ENCODE measurements at regions not wholly inside any gene's neighbourhood (a gene's known extent, or its start where the extent isn't known, plus 50 kb on each side); places are given as distances from the start of the nearest gene placed in this dataset.
A peak's percentile ranks its signal among the peaks of the same experiment; 100 is the strongest.

GRCh38 chr10:101291331-101292193 lies 62.3 kb upstream of the LBX1 start:
- Histone ChIP-seq H3K27ac (ENCODE audit: low read depth in 1 of 2, low read length in 2 of 2) (no peak overlapping the region), H3K9ac (ENCODE audit: low read depth in 1 of 2, low read length in 2 of 2) (no peak overlapping the region), H3K4me3 (ENCODE audit: low read depth in 1 of 3, low read length in 3 of 3) (peak overlapping the region in 2 of 3 donors; percentile 4 to 57), H3K9me3 (ENCODE audit: control insufficient read depth in 4 of 4, low read length in 3 of 4) (no peaks in the 10 kb centered on the region), H3K27me3 (ENCODE audit: control insufficient read depth in 4 of 4, insufficient read depth in 4 of 4, low read length in 3 of 4) (peaks cover 0 to 4% (median 0%) of the 10 kb centered on the region in 4 donors), H3K36me3 (ENCODE audit: control insufficient read depth in 4 of 4, insufficient read depth in 3 of 4, low read depth in 1 of 4, low read length in 3 of 4) (no peaks in the 10 kb centered on the region), H3K4me1 (ENCODE audit: control insufficient read depth in 4 of 4, insufficient read depth in 4 of 4, low read length in 3 of 4) (peaks cover 7 to 23% (median 13%) of the 10 kb centered on the region in 4 donors)
- TF ChIP-seq YY1 (IDR thresholded peaks at IDR 0.05) (no peak), ATF3 (IDR thresholded peaks at IDR 0.05) (no peak), NR2F2 (IDR thresholded peaks at IDR 0.05) (no peak), CTCF (IDR thresholded peaks at IDR 0.05; ENCODE audit: low read depth, low read length, missing input control) (peak; percentile 40), SP1 (IDR thresholded peaks at IDR 0.05) (no peak), RAD21 (IDR thresholded peaks at IDR 0.05) (peak in 1 of 2 donors; percentile 54)
- DNase-seq (ENCODE audit: low spot score): peak; percentile 62
- 4% methylated on average over 69 of the region's 69 CpGs for whole genome bisulfite sequencing

DNA sequence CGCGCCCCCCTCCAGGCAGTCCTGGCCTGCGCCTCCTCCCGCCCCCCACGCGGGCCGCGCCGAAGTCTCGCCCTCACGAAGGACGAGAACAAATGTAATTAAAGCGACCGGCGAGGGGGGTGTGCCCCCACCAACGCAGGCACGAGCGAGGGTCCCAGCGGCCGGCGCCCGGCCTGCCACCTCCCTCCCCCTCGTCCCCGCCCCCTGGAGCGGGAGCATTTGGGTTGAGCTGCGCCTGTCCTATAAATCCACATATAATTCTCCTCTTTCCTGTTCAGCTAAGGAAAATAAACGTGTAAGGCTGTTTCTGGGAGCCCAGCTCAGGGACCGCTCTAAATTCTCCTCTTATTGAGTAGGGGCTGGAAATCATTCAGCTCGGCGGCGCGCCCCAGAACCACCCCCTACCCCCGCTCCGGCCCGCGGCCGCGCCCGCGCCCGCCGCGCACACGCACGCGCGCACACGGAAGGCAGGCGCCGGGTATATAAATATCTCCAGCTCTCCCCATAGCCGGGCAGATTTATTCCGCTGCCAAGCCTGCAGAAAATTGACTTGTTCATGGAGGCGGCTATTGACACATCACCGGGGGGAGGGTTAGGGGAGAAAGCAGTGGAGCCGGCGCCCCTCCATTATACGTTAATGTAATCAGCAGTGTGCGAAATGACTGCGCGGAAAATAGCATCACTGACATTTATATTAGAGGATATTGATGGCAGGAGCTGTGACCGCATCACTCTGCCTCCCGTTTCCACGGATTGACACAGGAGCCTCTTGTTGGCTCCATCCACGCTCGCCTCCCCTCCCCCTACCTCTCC lies 61.6 kb upstream of the BTRC start:
- no peaks in the 10 kb centered on the region for H3K36me3 ChIP-seq (ENCODE audit: control insufficient read depth in 4 of 4, insufficient read depth in 3 of 4, low read depth in 1 of 4, low read length in 3 of 4)
- H3K27ac ChIP-seq (ENCODE audit: low read depth in 1 of 2, low read length in 2 of 2): no peak overlapping the region
- peaks cover 0 to 4% (median 0%) of the 10 kb centered on the region in 4 donors for H3K27me3 ChIP-seq (ENCODE audit: control insufficient read depth in 4 of 4, insufficient read depth in 4 of 4, low read length in 3 of 4)
- H3K9ac ChIP-seq (ENCODE audit: low read depth in 1 of 2, low read length in 2 of 2): no peak overlapping the region
- H3K4me3 ChIP-seq (ENCODE audit: low read depth in 1 of 3, low read length in 3 of 3): peak overlapping the region in 2 of 3 donors; percentile 2 to 57
- no peak for TF ChIP-seq FOXA2 (IDR thresholded peaks at IDR 0.05)
- TF ChIP-seq, protein P1, sequence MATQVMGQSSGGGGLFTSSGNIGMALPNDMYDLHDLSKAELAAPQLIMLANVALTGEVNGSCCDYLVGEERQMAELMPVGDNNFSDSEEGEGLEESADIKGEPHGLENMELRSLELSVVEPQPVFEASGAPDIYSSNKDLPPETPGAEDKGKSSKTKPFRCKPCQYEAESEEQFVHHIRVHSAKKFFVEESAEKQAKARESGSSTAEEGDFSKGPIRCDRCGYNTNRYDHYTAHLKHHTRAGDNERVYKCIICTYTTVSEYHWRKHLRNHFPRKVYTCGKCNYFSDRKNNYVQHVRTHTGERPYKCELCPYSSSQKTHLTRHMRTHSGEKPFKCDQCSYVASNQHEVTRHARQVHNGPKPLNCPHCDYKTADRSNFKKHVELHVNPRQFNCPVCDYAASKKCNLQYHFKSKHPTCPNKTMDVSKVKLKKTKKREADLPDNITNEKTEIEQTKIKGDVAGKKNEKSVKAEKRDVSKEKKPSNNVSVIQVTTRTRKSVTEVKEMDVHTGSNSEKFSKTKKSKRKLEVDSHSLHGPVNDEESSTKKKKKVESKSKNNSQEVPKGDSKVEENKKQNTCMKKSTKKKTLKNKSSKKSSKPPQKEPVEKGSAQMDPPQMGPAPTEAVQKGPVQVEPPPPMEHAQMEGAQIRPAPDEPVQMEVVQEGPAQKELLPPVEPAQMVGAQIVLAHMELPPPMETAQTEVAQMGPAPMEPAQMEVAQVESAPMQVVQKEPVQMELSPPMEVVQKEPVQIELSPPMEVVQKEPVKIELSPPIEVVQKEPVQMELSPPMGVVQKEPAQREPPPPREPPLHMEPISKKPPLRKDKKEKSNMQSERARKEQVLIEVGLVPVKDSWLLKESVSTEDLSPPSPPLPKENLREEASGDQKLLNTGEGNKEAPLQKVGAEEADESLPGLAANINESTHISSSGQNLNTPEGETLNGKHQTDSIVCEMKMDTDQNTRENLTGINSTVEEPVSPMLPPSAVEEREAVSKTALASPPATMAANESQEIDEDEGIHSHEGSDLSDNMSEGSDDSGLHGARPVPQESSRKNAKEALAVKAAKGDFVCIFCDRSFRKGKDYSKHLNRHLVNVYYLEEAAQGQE (IDR thresholded peaks at IDR 0.05): no peak
- no peak for TF ChIP-seq FOXA1 (IDR thresholded peaks at IDR 0.05)
- no peak for TF ChIP-seq YY1 (IDR thresholded peaks at IDR 0.05)
- TF ChIP-seq ZBTB33 (IDR thresholded peaks at IDR 0.05): no peak
- no peak for TF ChIP-seq ATF3 (IDR thresholded peaks at IDR 0.05)
- TF ChIP-seq NR2F2 (IDR thresholded peaks at IDR 0.05): no peak
- no peak for TF ChIP-seq HNF4G (IDR thresholded peaks at IDR 0.05)
- no peak for TF ChIP-seq MAX (IDR thresholded peaks at IDR 0.05)
- 2% methylated on average over 65 of the region's 65 CpGs for WGBS
- no peaks in the 10 kb centered on the region for H3K9me3 ChIP-seq (ENCODE audit: control insufficient read depth in 4 of 4, low read length in 3 of 4)
- DNase-seq (ENCODE audit: low spot score): no peak
- H3K4me1 ChIP-seq (ENCODE audit: control insufficient read depth in 4 of 4, insufficient read depth in 4 of 4, low read length in 3 of 4): peaks cover 7 to 23% (median 13%) of the 10 kb centered on the region in 4 donors

Data from liver (tissue), 8 donors.